ENCODE measurements at regions not wholly inside any gene's neighbourhood (a gene's known extent, or its start where the extent isn't known, plus 50 kb on each side); places are given as distances from the start of the nearest gene placed in this dataset.

DNA sequence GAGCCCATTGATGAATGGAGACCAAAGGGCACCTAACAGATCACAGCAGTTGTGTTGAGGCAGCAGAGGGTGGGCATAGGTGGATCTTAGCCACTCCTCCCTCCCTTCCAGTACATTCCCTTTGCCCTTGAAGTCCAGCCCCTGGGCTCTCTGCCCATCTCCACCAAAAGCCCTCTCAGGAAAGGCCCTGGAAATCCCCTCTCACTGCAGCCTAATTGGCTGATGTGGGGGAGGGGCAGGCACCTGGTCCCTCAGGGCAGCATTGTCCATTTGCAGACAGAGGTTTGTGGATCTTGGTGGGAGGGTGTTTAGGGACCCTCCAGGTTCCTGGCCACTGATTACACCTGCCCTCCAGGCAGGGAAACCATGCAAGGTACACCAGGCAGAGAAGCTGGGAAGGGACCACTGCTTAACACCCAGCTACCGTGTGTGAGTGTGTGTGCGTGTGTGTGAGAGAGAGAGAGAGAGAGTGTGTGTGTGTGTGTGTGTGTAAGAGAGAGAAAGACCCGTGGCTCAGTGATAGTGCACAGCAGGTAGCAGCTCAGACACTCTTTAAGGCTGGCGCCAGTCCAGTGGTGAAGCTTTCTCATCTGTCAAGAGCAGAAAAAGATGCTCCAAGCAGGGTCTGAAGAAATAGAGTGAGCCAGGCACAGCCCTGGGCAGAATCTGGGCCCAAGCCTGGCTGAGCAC is 71.1 kb downstream of the MATN1 start:
- TF ChIP-seq, protein P1, sequence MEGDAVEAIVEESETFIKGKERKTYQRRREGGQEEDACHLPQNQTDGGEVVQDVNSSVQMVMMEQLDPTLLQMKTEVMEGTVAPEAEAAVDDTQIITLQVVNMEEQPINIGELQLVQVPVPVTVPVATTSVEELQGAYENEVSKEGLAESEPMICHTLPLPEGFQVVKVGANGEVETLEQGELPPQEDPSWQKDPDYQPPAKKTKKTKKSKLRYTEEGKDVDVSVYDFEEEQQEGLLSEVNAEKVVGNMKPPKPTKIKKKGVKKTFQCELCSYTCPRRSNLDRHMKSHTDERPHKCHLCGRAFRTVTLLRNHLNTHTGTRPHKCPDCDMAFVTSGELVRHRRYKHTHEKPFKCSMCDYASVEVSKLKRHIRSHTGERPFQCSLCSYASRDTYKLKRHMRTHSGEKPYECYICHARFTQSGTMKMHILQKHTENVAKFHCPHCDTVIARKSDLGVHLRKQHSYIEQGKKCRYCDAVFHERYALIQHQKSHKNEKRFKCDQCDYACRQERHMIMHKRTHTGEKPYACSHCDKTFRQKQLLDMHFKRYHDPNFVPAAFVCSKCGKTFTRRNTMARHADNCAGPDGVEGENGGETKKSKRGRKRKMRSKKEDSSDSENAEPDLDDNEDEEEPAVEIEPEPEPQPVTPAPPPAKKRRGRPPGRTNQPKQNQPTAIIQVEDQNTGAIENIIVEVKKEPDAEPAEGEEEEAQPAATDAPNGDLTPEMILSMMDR (IDR thresholded peaks at IDR 0.05), result no peak
- no peak for TF ChIP-seq POLR2A (IDR thresholded peaks at IDR 0.05)
